ENCODE measurements at regions not wholly inside any gene's neighbourhood (a gene's known extent, or its start where the extent isn't known, plus 50 kb on each side); places are given as distances from the start of the nearest gene placed in this dataset.
A peak's percentile ranks its signal among the peaks of the same experiment; 100 is the strongest.

GRCh38 chr1:8266436-8267165, 51.3 kb upstream of the SLC45A1 start (continued):
- TF ChIP-seq EP300 (IDR thresholded peaks at IDR 0.05; ENCODE audit: borderline replicate concordance in 1 of 2, low read depth in 2 of 2, low read length in 2 of 2) (0 out of 3 replicates have a peak, but pooled peaks of 1 of the 2 experiments have one; percentile 44), HDAC6 (IDR thresholded peaks at IDR 0.05; ENCODE audit: low read depth, low read length) (no peak), CBX8 (IDR thresholded peaks at IDR 0.05; ENCODE audit: borderline replicate concordance, low read depth, low read length) (no peak)

Data from H1 (cell line).